ENCODE measurements at regions not wholly inside any gene's neighbourhood (a gene's known extent, or its start where the extent isn't known, plus 50 kb on each side); places are given as distances from the start of the nearest gene placed in this dataset.
A peak's percentile ranks its signal among the peaks of the same experiment; 100 is the strongest.

- TF ChIP-seq HDAC2 (IDR thresholded peaks at IDR 0.05) (no peak), SREBF2 (IDR thresholded peaks at IDR 0.05) (no peak), MAX (IDR thresholded peaks at IDR 0.05) (peak; percentile 43; the same call in 1 of the 2 replicates), NR3C1 (IDR thresholded peaks at IDR 0.05) (no peak), PHF8 (IDR thresholded peaks at IDR 0.05; ENCODE audit: borderline replicate concordance, low read depth) (no peak), EP300 (IDR thresholded peaks at IDR 0.05) (peak; percentile 68 to 76; a peak in 2 of 5 replicates), HOXA7 (CRISPR knock-in tag; IDR thresholded peaks at IDR 0.05) (no peak), HMGXB4 (CRISPR knock-in tag; IDR thresholded peaks at IDR 0.05; ENCODE audit: borderline replicate concordance) (no peak), PBX3 (IDR thresholded peaks at IDR 0.05) (no peak), HEYL (CRISPR knock-in tag; IDR thresholded peaks at IDR 0.05) (no peak), MAZ (IDR thresholded peaks at IDR 0.05; ENCODE audit: borderline replicate concordance, low read depth, low read length) (no peak), FOXS1 (CRISPR knock-in tag; IDR thresholded peaks at IDR 0.05) (no peak), MAFK (IDR thresholded peaks at IDR 0.05; ENCODE audit: partially characterized antibody) (no peak), CTCF (IDR thresholded peaks at IDR 0.05) (no peak), REST (IDR thresholded peaks at IDR 0.05) (no peak), ZNF302 (CRISPR knock-in tag; IDR thresholded peaks at IDR 0.05) (no peak), ZFP36 (IDR thresholded peaks at IDR 0.05; ENCODE audit: borderline replicate concordance, partially characterized antibody) (no peak), CHD4 (IDR thresholded peaks at IDR 0.05; ENCODE audit: borderline replicate concordance) (no peak), ESRRA (IDR thresholded peaks at IDR 0.05; ENCODE audit: borderline replicate concordance, low read length) (0 out of 2 replicates have a peak, but pooled peaks have one; percentile 19), FOSL2 (IDR thresholded peaks at IDR 0.05) (peak; percentile 61), FOSL2 (CRISPR knock-in tag; IDR thresholded peaks at IDR 0.05) (no peak), NPAS2 (CRISPR knock-in tag; IDR thresholded peaks at IDR 0.05; ENCODE audit: borderline replicate concordance) (no peak), EHF (CRISPR knock-in tag; IDR thresholded peaks at IDR 0.05) (no peak), HOXB5 (CRISPR knock-in tag; IDR thresholded peaks at IDR 0.05) (no peak), RAD21 (conservative IDR thresholded peaks at IDR 0.05 in 1 of 2, IDR thresholded peaks at IDR 0.05 in 1 of 2) (peak in 1 of 2 experiments; percentile 47; a peak in 2 of 5 replicates), RARB (CRISPR knock-in tag; IDR thresholded peaks at IDR 0.05) (no peak), CHD2 (IDR thresholded peaks at IDR 0.05; ENCODE audit: low read length, partially characterized antibody) (no peak), HES2 (IDR thresholded peaks at IDR 0.05) (peak; percentile 94), ELK1 (IDR thresholded peaks at IDR 0.05; ENCODE audit: low read depth, low read length) (no peak), BHLHE40 (IDR thresholded peaks at IDR 0.05; ENCODE audit: low read depth, low read length) (no peak), EHMT2 (IDR thresholded peaks at IDR 0.05; ENCODE audit: low read depth) (no peak), ZC3H11A (IDR thresholded peaks at IDR 0.05) (no peak), ATOH8 (CRISPR knock-in tag; IDR thresholded peaks at IDR 0.05; ENCODE audit: low read depth) (no peak), POLR2A (IDR thresholded peaks at IDR 0.05; ENCODE audit: low read length) (no peak)
Measured at GRCh38 chr2:223465793-223466192, 136.4 kb downstream of the SCG2 start (continued).

All from A549 (cell line).